Activated naive CD8-positive, alpha-beta T cell (primary cell): ENCODE measurements at regions not wholly inside any gene's neighbourhood (a gene's known extent, or its start where the extent isn't known, plus 50 kb on each side); places are given as distances from the start of the nearest gene placed in this dataset.

Experiments
- H3K27ac Mint-ChIP-seq: one replicate; pipeline ENCODE4 v1.8.0; 2021; ENCODE audit warnings: mixed read lengths
- H3K27me3 Mint-ChIP-seq: one replicate; pipeline ENCODE4 v1.8.0; 2021; ENCODE audit warnings: mixed read lengths
- H3K36me3 Mint-ChIP-seq: one replicate; pipeline ENCODE4 v1.8.0; 2021; ENCODE audit warnings: mixed read lengths
- H3K4me1 Mint-ChIP-seq: one replicate; pipeline ENCODE4 v1.8.0; 2021; ENCODE audit warnings: low read depth, mixed read lengths
- H3K4me3 Mint-ChIP-seq: one replicate; pipeline ENCODE4 v1.8.0; 2021; ENCODE audit warnings: mild to moderate bottlenecking, mixed read lengths
- H3K9me3 Mint-ChIP-seq: one replicate; pipeline ENCODE4 v1.8.0; 2021; ENCODE audit warnings: low read depth, mixed read lengths

GRCh38 chr3:193754719-193755118 is 161.7 kb downstream of the OPA1 start:
- Mint-ChIP-seq H3K36me3 (peaks cover 16% of the 10 kb centered on the region), H3K27ac (no peak overlapping the region), H3K4me1 (no peaks in the 10 kb centered on the region), H3K9me3 (peaks cover 25% of the 10 kb centered on the region), H3K27me3 (peaks cover 14% of the 10 kb centered on the region), H3K4me3 (no peak overlapping the region)

GRCh38 chr3:193756536-193756935 is 163.5 kb downstream of the OPA1 start:
- Mint-ChIP-seq H3K27me3 (peaks cover 16% of the 10 kb centered on the region), H3K36me3 (peaks cover 14% of the 10 kb centered on the region), H3K27ac (no peak overlapping the region), H3K9me3 (peaks cover 25% of the 10 kb centered on the region), H3K4me3 (no peak overlapping the region), H3K4me1 (no peaks in the 10 kb centered on the region)

- H3K27me3 Mint-ChIP-seq = peaks cover 13% of the 10 kb centered on the region
- H3K27ac Mint-ChIP-seq = no peak overlapping the region
- H3K36me3 Mint-ChIP-seq = peaks cover 14% of the 10 kb centered on the region
- H3K4me3 Mint-ChIP-seq = no peak overlapping the region
- no peaks in the 10 kb centered on the region for H3K4me1 Mint-ChIP-seq
- H3K9me3 Mint-ChIP-seq = peaks cover 25% of the 10 kb centered on the region
Observed at GRCh38 chr3:193757457-193757856, 164.4 kb downstream of the OPA1 start.

GRCh38 chr3:193761969-193762368 is 169.0 kb downstream of the OPA1 start:
- peaks cover 8% of the 10 kb centered on the region for H3K36me3 Mint-ChIP-seq

GRCh38 chr3:193762657-193763056 is 169.6 kb downstream of the OPA1 start:
- Mint-ChIP-seq H3K36me3 (peaks cover 3% of the 10 kb centered on the region), H3K27me3 (peaks cover 8% of the 10 kb centered on the region), H3K4me1 (no peaks in the 10 kb centered on the region), H3K9me3 (peaks cover 5% of the 10 kb centered on the region), H3K4me3 (no peak overlapping the region), H3K27ac (no peak overlapping the region)

More at GRCh38 chr3:193761969-193762368, 169.0 kb downstream of the OPA1 start:
- Mint-ChIP-seq H3K27me3 (peaks cover 13% of the 10 kb centered on the region), H3K4me1 (no peaks in the 10 kb centered on the region), H3K4me3 (no peak overlapping the region), H3K27ac (no peak overlapping the region), H3K9me3 (peaks cover 12% of the 10 kb centered on the region)

GRCh38 chr3:193764959-193765358 is 172.0 kb downstream of the OPA1 start:
- H3K4me3 Mint-ChIP-seq = no peak overlapping the region
- H3K9me3 Mint-ChIP-seq = no peaks in the 10 kb centered on the region
- peaks cover 7% of the 10 kb centered on the region for H3K27me3 Mint-ChIP-seq
- no peaks in the 10 kb centered on the region for H3K36me3 Mint-ChIP-seq
- no peaks in the 10 kb centered on the region for H3K4me1 Mint-ChIP-seq
- H3K27ac Mint-ChIP-seq = no peak overlapping the region

GRCh38 chr3:193767353-193768069 is 174.5 kb downstream of the OPA1 start:
- Mint-ChIP-seq H3K27me3 (peaks cover 4% of the 10 kb centered on the region), H3K36me3 (no peaks in the 10 kb centered on the region), H3K9me3 (no peaks in the 10 kb centered on the region), H3K4me3 (no peak overlapping the region), H3K27ac (no peak overlapping the region), H3K4me1 (no peaks in the 10 kb centered on the region)

GRCh38 chr3:193768070-193768394 is 175.0 kb downstream of the OPA1 start:
- Mint-ChIP-seq H3K9me3 (no peaks in the 10 kb centered on the region), H3K4me3 (no peak overlapping the region), H3K36me3 (no peaks in the 10 kb centered on the region), H3K4me1 (no peaks in the 10 kb centered on the region), H3K27ac (no peak overlapping the region), H3K27me3 (peaks cover 2% of the 10 kb centered on the region)

- Mint-ChIP-seq H3K9me3 (no peaks in the 10 kb centered on the region), H3K27ac (no peak overlapping the region), H3K4me1 (no peaks in the 10 kb centered on the region), H3K36me3 (no peaks in the 10 kb centered on the region), H3K4me3 (no peak overlapping the region), H3K27me3 (peaks cover 2% of the 10 kb centered on the region)
Observed at GRCh38 chr3:193769437-193769836, 176.4 kb downstream of the OPA1 start.

GRCh38 chr3:193771011-193771652 is 178.1 kb downstream of the OPA1 start:
- no peaks in the 10 kb centered on the region for H3K27me3 Mint-ChIP-seq
- H3K4me1 Mint-ChIP-seq = no peaks in the 10 kb centered on the region
- H3K9me3 Mint-ChIP-seq = no peaks in the 10 kb centered on the region
- no peak overlapping the region for H3K4me3 Mint-ChIP-seq
- no peak overlapping the region for H3K27ac Mint-ChIP-seq
- no peaks in the 10 kb centered on the region for H3K36me3 Mint-ChIP-seq

GRCh38 chr3:193771653-193772421 is 178.8 kb downstream of the OPA1 start:
- Mint-ChIP-seq H3K27ac (no peak overlapping the region), H3K4me1 (peaks cover 2% of the 10 kb centered on the region), H3K9me3 (no peaks in the 10 kb centered on the region), H3K4me3 (no peak overlapping the region), H3K27me3 (no peaks in the 10 kb centered on the region), H3K36me3 (no peaks in the 10 kb centered on the region)

GRCh38 chr3:193772422-193772763 is 179.4 kb downstream of the OPA1 start:
- Mint-ChIP-seq H3K4me3 (no peak overlapping the region), H3K36me3 (no peaks in the 10 kb centered on the region), H3K27ac (no peak overlapping the region), H3K27me3 (no peaks in the 10 kb centered on the region), H3K4me1 (peaks cover 2% of the 10 kb centered on the region), H3K9me3 (no peaks in the 10 kb centered on the region)

GRCh38 chr3:193773266-193774220 is 180.5 kb downstream of the OPA1 start:
- Mint-ChIP-seq H3K27ac (no peak overlapping the region), H3K9me3 (no peaks in the 10 kb centered on the region), H3K4me1 (peaks cover 2% of the 10 kb centered on the region), H3K36me3 (no peaks in the 10 kb centered on the region), H3K4me3 (no peak overlapping the region), H3K27me3 (no peaks in the 10 kb centered on the region)

- H3K36me3 Mint-ChIP-seq = no peaks in the 10 kb centered on the region
- H3K27ac Mint-ChIP-seq = no peak overlapping the region
- H3K27me3 Mint-ChIP-seq = peaks cover 5% of the 10 kb centered on the region
- peaks cover 2% of the 10 kb centered on the region for H3K4me1 Mint-ChIP-seq
- no peak overlapping the region for H3K4me3 Mint-ChIP-seq
- H3K9me3 Mint-ChIP-seq = no peaks in the 10 kb centered on the region
Observed at GRCh38 chr3:193774272-193774915, 181.4 kb downstream of the OPA1 start.
